Germinal center (tissue), 1 donor: ENCODE measurements at regions not wholly inside any gene's neighbourhood (a gene's known extent, or its start where the extent isn't known, plus 50 kb on each side); places are given as distances from the start of the nearest gene placed in this dataset.
"Not testable (repeated sequence)": the region's sequence is repeated elsewhere in the genome, so short reads cannot be mapped to it uniquely, and the experiment has no call there.

Experiments used
- DNase-seq: peaks from one replicate; pipeline ENCODE4 v3.0.0; 2012; ENCODE audit warnings: mixed read lengths, low spot score

DNA sequence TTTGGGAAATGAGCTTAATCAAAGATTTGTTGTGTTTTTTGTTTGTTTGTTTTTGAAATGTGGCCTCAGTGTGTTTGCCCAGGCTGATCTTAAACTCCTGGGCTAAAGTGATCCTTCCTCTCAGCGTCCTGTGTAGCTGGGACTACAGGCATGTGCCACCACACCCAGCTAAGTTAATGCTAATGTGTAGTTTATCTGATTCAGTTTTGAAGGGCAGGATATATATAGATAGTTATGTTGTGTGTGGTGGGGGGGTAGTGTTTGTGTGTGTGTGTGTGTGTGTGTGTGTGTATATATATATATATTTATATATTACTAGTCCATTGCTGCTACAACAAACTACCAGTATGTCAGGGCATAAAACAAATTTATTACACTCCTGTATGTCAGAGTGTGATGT is 108.1 kb upstream of the PTPN20 start:
- DNase-seq = not testable (repeated sequence)

DNA sequence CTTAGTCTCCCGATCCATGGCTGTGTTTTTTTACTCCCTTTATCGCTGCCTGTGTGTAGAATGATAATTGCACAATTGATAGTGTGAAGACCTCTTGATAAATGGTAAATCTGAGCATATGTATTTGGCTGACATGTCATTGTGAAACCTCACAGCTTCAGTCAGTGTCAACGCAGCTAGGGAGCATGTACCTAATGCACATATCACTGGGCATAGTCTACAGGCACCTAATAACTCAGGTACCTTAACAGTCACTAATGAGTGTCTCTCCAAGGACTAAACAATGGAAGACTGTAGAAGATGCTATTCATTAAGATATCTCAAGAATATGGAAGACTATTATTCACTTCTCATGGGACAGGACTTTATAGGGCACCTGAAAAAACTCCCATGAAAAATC is 101.0 kb upstream of the PTPN20 start:
- DNase-seq = not testable (repeated sequence)

DNA sequence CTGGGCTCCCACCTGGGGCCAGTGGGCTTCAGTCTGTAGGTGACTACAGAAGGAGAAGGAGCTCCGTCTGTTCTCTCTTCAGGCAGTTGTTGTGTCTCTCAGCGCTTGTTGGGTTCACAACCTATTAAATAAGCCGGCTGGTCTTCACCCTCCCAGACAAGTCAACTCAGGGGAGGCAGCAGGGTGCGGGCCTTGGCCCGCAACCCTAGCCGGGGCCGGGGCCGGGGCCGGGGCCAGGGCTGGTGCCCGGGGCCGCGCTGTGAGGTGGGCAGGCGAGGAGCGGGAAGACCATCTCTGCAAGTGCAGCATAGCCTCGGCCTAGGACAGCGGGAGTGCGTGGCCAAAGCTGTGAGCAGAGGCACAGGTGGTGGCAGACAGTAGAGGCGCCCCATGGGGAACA is 95.1 kb upstream of the PTPN20 start:
- DNase-seq = not testable (repeated sequence)

GRCh38 chr10:46840393-46841050 is 70.7 kb upstream of the PTPN20 start:
- DNase-seq = not testable (repeated sequence)

DNA sequence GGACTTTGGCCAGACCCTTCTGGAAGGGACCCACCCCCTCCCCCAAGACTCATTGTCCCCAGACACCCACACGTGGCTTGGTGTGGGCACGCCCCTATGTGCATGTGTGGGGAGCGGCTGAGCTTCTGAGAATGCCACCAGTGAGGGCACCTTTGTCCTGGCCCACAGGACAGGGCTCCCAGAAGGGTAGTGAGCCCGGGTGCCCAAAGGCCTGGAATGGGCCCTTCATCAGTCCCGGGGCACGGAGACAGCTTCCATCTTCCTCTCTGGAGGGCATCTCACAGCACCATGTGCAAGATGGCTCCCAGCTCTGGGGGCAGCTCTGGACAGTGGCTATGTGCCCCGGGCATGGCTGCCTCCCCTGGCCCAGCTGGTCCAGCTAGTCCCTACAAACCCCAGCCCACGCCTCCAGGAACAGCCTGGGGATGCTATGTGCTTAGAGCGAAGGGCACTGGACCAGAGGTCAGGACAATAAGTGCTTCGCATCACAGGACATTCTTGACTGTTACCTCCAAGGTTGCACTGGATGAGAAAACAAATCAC is 70.1 kb upstream of the PTPN20 start:
- not testable (repeated sequence) for DNase-seq

- not testable (repeated sequence) for DNase-seq
Measured at GRCh38 chr10:46845194-46845593, 66.0 kb upstream of the PTPN20 start.

GRCh38 chr10:46845640-46846039 is 65.6 kb upstream of the PTPN20 start:
- not testable (repeated sequence) for DNase-seq

DNA sequence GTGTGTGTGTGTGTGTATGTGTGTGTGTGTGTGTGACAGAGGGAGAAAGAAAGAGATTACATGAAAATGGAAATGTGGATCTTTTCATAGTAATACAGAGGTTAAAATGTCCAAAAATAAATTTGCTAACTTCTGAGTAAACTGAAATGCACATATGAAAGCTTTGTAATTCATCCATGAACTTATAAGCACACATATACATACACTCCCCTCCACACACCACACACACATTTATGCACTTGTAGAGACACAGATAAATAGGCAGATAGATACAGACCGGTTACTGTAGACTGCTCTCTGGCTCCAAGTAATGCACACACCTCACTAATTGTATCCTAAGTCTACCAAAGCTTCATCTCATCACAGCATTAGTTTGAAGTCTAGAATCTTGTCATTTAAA is 50.5 kb upstream of the PTPN20 start:
- DNase-seq = not testable (repeated sequence)
